GM18868 (cell line): ENCODE measurements at regions not wholly inside any gene's neighbourhood (a gene's known extent, or its start where the extent isn't known, plus 50 kb on each side); places are given as distances from the start of the nearest gene placed in this dataset.
A peak's percentile ranks its signal among the peaks of the same experiment; 100 is the strongest.
"Not testable (repeated sequence)": the region's sequence is repeated elsewhere in the genome, so short reads cannot be mapped to it uniquely, and the experiment has no call there.

Source experiments
- ATAC-seq: cut with Tn5 transposase; IDR thresholded peaks from one replicate; pipeline ENCODE4 v1.9.1; 2021; ENCODE audit warnings: mild to moderate bottlenecking, moderate library complexity; ENCODE audit not compliant: unreplicated experiment

- no peak for ATAC-seq
Measured at GRCh38 chr5:8528106-8528505, 659.2 kb downstream of the MTRR start.

GRCh38 chr5:8538821-8539220 lies 669.9 kb downstream of the MTRR start:
- ATAC-seq = no peak

GRCh38 chr5:8540317-8540716 lies 671.4 kb downstream of the MTRR start:
- ATAC-seq = no peak

- ATAC-seq = no peak
Measured at GRCh38 chr5:8550921-8551320, 682.0 kb downstream of the MTRR start.

- no peak for ATAC-seq
Measured at GRCh38 chr5:8553364-8553763, 684.4 kb downstream of the MTRR start.

GRCh38 chr5:8557728-8558127 lies 688.8 kb downstream of the MTRR start:
- ATAC-seq = no peak

GRCh38 chr5:8560776-8561175 lies 691.8 kb downstream of the MTRR start:
- ATAC-seq = no peak

GRCh38 chr5:8561224-8561840 lies 692.4 kb downstream of the MTRR start:
- no peak for ATAC-seq

GRCh38 chr5:8561854-8562253 lies 692.9 kb downstream of the MTRR start:
- no peak for ATAC-seq

- ATAC-seq = not testable (repeated sequence)
Measured at GRCh38 chr5:8563540-8563939, 694.6 kb downstream of the MTRR start.

GRCh38 chr5:8568858-8569257 lies 699.9 kb downstream of the MTRR start:
- ATAC-seq = no peak

- ATAC-seq = no peak
Measured at GRCh38 chr5:8570528-8570927, 701.6 kb downstream of the MTRR start.

GRCh38 chr5:8576178-8576577 lies 707.2 kb downstream of the MTRR start:
- no peak for ATAC-seq

GRCh38 chr5:8577792-8578191 lies 708.8 kb downstream of the MTRR start:
- peak; percentile 95 for ATAC-seq

- no peak for ATAC-seq
Measured at GRCh38 chr5:8580298-8580697, 711.4 kb downstream of the MTRR start.

- no peak for ATAC-seq
Measured at GRCh38 chr5:8581047-8581446, 712.1 kb downstream of the MTRR start.

GRCh38 chr5:8585230-8586018 lies 716.5 kb downstream of the MTRR start:
- no peak for ATAC-seq

- ATAC-seq = no peak
Measured at GRCh38 chr5:8590959-8591358, 722.0 kb downstream of the MTRR start.

- no peak for ATAC-seq
Measured at GRCh38 chr5:8598356-8598755, 729.4 kb downstream of the MTRR start.

GRCh38 chr5:8598996-8599395 lies 730.0 kb downstream of the MTRR start:
- no peak for ATAC-seq

- no peak for ATAC-seq
Measured at GRCh38 chr5:8600843-8601242, 731.9 kb downstream of the MTRR start.

- ATAC-seq = no peak
Measured at GRCh38 chr5:8601831-8602354, 732.9 kb downstream of the MTRR start.
